PC-9 (cell line): ENCODE measurements at regions not wholly inside any gene's neighbourhood (a gene's known extent, or its start where the extent isn't known, plus 50 kb on each side); places are given as distances from the start of the nearest gene placed in this dataset.

Experiments
- BruUV-seq: library from RNA; stranded (reverse); fragments of 400-500 nt; replicated peaks from 2 replicates; lab custom pipeline; 2021; lab: Mats Ljungman, UMichigan
- CTCF ChIA-PET: fragments of 300-600 bp; sonication (Branson Sonifier 250); formaldehyde crosslinking; loops from one replicate; lab custom pipeline; 2022; ENCODE audit warnings: antibody characterized with exemption; lab: Charles Lee
- POLR2A ChIA-PET: fragments of 300-600 bp; sonication (Branson Sonifier 250); formaldehyde crosslinking; loops from one replicate; lab custom pipeline; 2022; ENCODE audit warnings: antibody characterized with exemption; ENCODE audit not compliant: unreplicated experiment; lab: Charles Lee
- DNase-seq, 2 experiments: peaks; one replicate each; pipeline versions ENCODE4 v3.0.0 to v3.0.0-alpha.2; 2015 to 2022; ENCODE audit warnings: mixed read lengths in 1 of 2
- H2AFZ ChIP-seq: fragments of 200-600 bp; sonication (generic); 2 replicates; pipeline ENCODE4 v1.8.1; 2017; ENCODE audit warnings: antibody characterized with exemption
- H3F3A ChIP-seq: fragments of 200-600 bp; sonication (generic); 2 replicates; pipeline ENCODE4 v1.8.1; 2017; ENCODE audit warnings: antibody characterized with exemption, mild to moderate bottlenecking, low read depth; ENCODE audit not compliant: insufficient read depth
- H3K27ac ChIP-seq: fragments of 200-600 bp; sonication (generic); 2 replicates; pipeline ENCODE4 v1.6.1; 2016; ENCODE audit warnings: mixed run types
- H3K27me3 ChIP-seq: fragments of 200-600 bp; sonication (generic); 2 replicates; pipeline ENCODE4 v1.6.1; 2016; ENCODE audit warnings: low read depth, mixed run types; ENCODE audit not compliant: insufficient read depth
- H3K36me3 ChIP-seq: fragments of 200-600 bp; sonication (generic); 2 replicates; pipeline ENCODE4 v1.6.1; 2016; ENCODE audit warnings: low read depth, mixed run types
- H3K4me1 ChIP-seq: fragments of 200-600 bp; sonication (generic); replicated peaks from 2 replicates; pipeline ENCODE4 v1.6.1; 2016; ENCODE audit warnings: mixed run types; ENCODE audit not compliant: insufficient read depth
- H3K4me2 ChIP-seq: fragments of 200-600 bp; sonication (generic); 2 replicates; pipeline ENCODE4 v1.6.1; 2017; ENCODE audit warnings: mixed run types
- H3K4me3 ChIP-seq: fragments of 200-600 bp; sonication (generic); 2 replicates; pipeline ENCODE4 v1.6.1; 2016; ENCODE audit warnings: mixed run types
- H3K79me2 ChIP-seq: fragments of 200-600 bp; sonication (generic); 2 replicates; pipeline ENCODE4 v1.6.1; 2017; ENCODE audit warnings: low read depth, mixed run types
- H3K9me2 ChIP-seq: fragments of 200-600 bp; sonication (generic); 2 replicates; pipeline ENCODE4 v1.8.1; 2017; ENCODE audit warnings: mild to moderate bottlenecking; ENCODE audit not compliant: insufficient read depth
- H3K9me3 ChIP-seq: fragments of 200-600 bp; sonication (generic); 2 replicates; pipeline ENCODE4 v1.8.1; 2016; ENCODE audit warnings: low read depth; ENCODE audit not compliant: insufficient read depth
- H4K20me1 ChIP-seq: fragments of 200-600 bp; sonication (generic); 2 replicates; pipeline ENCODE4 v1.8.1; 2017; ENCODE audit not compliant: insufficient read depth
- EZH2 ChIP-seq: fragments of 200-600 bp; sonication (generic); IDR thresholded peaks from 2 replicates; pipeline ENCODE4 v1.8.0; 2017; ENCODE audit warnings: antibody characterized with exemption, low read depth
- intact Hi-C: fragments of 100-400 bp; cut with micrococcal nuclease; formaldehyde crosslinking; loops from one replicate; pipeline ENCODE4 v1.10.0; 2022; ENCODE audit not compliant: unreplicated experiment
- TF ChIP-seq, protein P1 (sequence below): fragments of 200-600 bp; sonication (generic); conservative IDR thresholded peaks from 2 replicates; pipeline ENCODE4 v1.6.1; 2017; ENCODE audit warnings: mixed run types, antibody characterized with exemption, mild to moderate bottlenecking, moderate library complexity

DNA sequence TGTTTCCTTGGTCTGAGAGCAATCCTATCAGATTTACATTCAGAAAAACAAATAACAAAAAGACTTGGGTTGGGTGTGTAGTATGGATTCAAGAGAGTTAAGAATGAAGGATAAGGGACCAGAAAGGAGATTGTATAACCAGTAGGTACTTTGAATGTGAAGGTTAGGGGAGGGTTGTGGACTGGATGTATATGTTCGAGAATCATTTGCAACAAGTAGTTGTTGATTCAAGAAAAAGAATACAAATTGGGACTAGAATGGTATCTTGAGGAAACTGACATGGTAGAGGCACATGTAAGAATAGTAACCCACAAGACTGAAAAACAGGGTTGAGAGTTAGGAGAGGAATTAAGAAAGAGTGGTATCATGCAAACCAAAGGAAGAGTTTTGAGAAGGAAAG, 240.0 kb upstream of the PPP1R3A start:
- CTCF ChIA-PET = no interaction called here
- Histone ChIP-seq H3K9me2 (no peaks in the 10 kb centered on the region), H3K27me3 (no peaks in the 10 kb centered on the region), H3F3A (no peaks in the 10 kb centered on the region), H2AFZ (no peak overlapping the region), H3K4me1 (no peaks in the 10 kb centered on the region), H3K27ac (no peak overlapping the region), H4K20me1 (no peaks in the 10 kb centered on the region), H3K36me3 (no peaks in the 10 kb centered on the region), H3K79me2 (no peaks in the 10 kb centered on the region), H3K4me2 (no peak overlapping the region), H3K9me3 (no peaks in the 10 kb centered on the region), H3K4me3 (no peak overlapping the region)
- intact Hi-C loops = no loop called here
- POLR2A ChIA-PET = no interaction called here
- TF ChIP-seq EZH2 = no peak
- no peak for DNase-seq
- no TSS peak for BruUV-seq

DNA sequence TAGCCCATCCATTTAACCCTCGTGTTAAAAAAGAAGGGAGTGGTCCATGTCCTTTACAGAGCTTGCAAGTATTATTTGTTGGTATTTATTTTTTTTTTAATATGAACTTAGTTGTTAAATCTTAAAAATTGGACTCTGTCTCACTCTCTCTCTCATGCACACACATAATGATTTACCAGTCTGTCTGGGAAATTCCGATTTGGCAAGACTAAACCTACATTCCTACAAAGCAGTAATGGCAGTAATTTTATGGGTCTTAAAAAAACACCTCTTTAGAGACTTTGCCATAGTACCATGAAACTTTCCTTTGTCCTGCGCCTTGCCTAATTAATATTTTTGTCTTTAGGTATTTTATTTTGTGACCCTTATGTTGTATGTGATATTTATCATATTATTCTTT, 239.5 kb upstream of the PPP1R3A start:
- Histone ChIP-seq H3K4me1 (no peaks in the 10 kb centered on the region), H4K20me1 (no peaks in the 10 kb centered on the region), H3K9me2 (no peaks in the 10 kb centered on the region), H3K27ac (no peak overlapping the region), H2AFZ (no peak overlapping the region), H3F3A (no peaks in the 10 kb centered on the region), H3K9me3 (no peaks in the 10 kb centered on the region), H3K4me2 (no peak overlapping the region), H3K79me2 (no peaks in the 10 kb centered on the region), H3K27me3 (no peaks in the 10 kb centered on the region), H3K4me3 (no peak overlapping the region), H3K36me3 (no peaks in the 10 kb centered on the region)
- ChIA-PET POLR2A (no interaction called here), CTCF (no interaction called here)
- intact Hi-C loops = no loop called here
- no peak for DNase-seq
- no peak for TF ChIP-seq EZH2
- TF ChIP-seq, protein P1, sequence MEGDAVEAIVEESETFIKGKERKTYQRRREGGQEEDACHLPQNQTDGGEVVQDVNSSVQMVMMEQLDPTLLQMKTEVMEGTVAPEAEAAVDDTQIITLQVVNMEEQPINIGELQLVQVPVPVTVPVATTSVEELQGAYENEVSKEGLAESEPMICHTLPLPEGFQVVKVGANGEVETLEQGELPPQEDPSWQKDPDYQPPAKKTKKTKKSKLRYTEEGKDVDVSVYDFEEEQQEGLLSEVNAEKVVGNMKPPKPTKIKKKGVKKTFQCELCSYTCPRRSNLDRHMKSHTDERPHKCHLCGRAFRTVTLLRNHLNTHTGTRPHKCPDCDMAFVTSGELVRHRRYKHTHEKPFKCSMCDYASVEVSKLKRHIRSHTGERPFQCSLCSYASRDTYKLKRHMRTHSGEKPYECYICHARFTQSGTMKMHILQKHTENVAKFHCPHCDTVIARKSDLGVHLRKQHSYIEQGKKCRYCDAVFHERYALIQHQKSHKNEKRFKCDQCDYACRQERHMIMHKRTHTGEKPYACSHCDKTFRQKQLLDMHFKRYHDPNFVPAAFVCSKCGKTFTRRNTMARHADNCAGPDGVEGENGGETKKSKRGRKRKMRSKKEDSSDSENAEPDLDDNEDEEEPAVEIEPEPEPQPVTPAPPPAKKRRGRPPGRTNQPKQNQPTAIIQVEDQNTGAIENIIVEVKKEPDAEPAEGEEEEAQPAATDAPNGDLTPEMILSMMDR = no peak
- no TSS peak for BruUV-seq

DNA sequence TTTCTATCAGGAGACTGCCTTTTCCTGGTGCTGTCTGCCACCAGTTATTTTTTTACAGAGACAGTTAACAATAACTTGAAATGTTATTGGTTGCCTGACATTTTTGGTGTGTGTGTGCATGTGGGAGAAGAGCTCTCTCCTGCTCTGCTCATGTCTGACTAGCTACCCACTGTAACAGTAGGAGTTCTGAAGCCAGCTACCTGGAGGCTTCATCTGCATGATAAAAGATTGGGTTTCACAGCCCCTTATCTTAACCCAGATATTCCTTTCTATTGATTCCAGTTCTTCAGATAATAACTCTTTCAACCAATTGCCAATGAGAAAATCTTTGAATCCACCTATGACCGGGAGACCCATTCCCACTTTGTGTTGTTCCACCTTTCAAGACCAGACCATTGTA, 237.4 kb upstream of the PPP1R3A start:
- H3F3A ChIP-seq = no peaks in the 10 kb centered on the region
- H3K36me3 ChIP-seq = no peaks in the 10 kb centered on the region
- no peak overlapping the region for H3K4me2 ChIP-seq
- no TSS peak for BruUV-seq
- H3K9me2 ChIP-seq = no peaks in the 10 kb centered on the region; the same call in 1 of the 2 replicates
- no peak overlapping the region for H3K27ac ChIP-seq
- intact Hi-C loops = no loop called here
- H3K9me3 ChIP-seq = no peaks in the 10 kb centered on the region
- POLR2A ChIA-PET = no interaction called here
- no peaks in the 10 kb centered on the region for H3K27me3 ChIP-seq
- no peaks in the 10 kb centered on the region for H3K4me1 ChIP-seq
- H4K20me1 ChIP-seq = no peaks in the 10 kb centered on the region
- no peak overlapping the region for H2AFZ ChIP-seq
- TF ChIP-seq, protein P1 = no peak
- no peak for TF ChIP-seq EZH2
- DNase-seq = no peak
- H3K79me2 ChIP-seq = no peaks in the 10 kb centered on the region
- H3K4me3 ChIP-seq = no peak overlapping the region
- CTCF ChIA-PET = no interaction called here
